Spleen (tissue), 7 donors: ENCODE measurements at regions not wholly inside any gene's neighbourhood (a gene's known extent, or its start where the extent isn't known, plus 50 kb on each side); places are given as distances from the start of the nearest gene placed in this dataset.

ENCODE experiments used
- CTCF ChIP-seq, 11 experiments: fragments of 200-600 bp in 7 of 11; fragments of 450-650 bp in 4 of 11; sonication (generic) in 4 of 11; IDR thresholded peaks in 8 of 11; conservative IDR thresholded peaks in 3 of 11; 1 replicate in 7 of 11; 2 replicates in 4 of 11; pipeline versions ENCODE4 v1.4.0 to v1.8.0; 2016 to 2021; ENCODE audit warnings: antibody characterized with exemption in 11 of 11, inconsistent platforms in 4 of 11, mild to moderate bottlenecking in 1 of 11
- POLR2A ChIP-seq, 3 donors: fragments of 450-650 bp; IDR thresholded peaks; one replicate each; pipeline ENCODE4 v1.5.1; 2017; ENCODE audit warnings: antibody characterized with exemption in 3 of 3, mild to moderate bottlenecking in 1 of 3
- POLR2AphosphoS5 ChIP-seq, 3 donors: sonication (generic); formaldehyde crosslinking; IDR thresholded peaks; one replicate each; pipeline ENCODE4 v1.5.1; 2017; ENCODE audit warnings: antibody characterized with exemption in 3 of 3
- donor health status: DM: no; HTN: no; CAD: no; lungs with moderate emphysema.
- donor health status: DM: no; HTN: no; CAD: no.
- donor health status: DM: no; HTN: no; CAD: no.

GRCh38 chr4:125072269-125072668 is 242.5 kb upstream of the FAT4 start:
- TF ChIP-seq CTCF (IDR thresholded peaks at IDR 0.05 in 8 of 11, conservative IDR thresholded peaks at IDR 0.05 in 3 of 11) = no peak
- no peak for TF ChIP-seq POLR2AphosphoS5 (IDR thresholded peaks at IDR 0.05)
- TF ChIP-seq POLR2A (IDR thresholded peaks at IDR 0.05) = no peak
